NB4 (cell line): ENCODE measurements at regions not wholly inside any gene's neighbourhood (a gene's known extent, or its start where the extent isn't known, plus 50 kb on each side); places are given as distances from the start of the nearest gene placed in this dataset.
"Not testable (repeated sequence)": the region's sequence is repeated elsewhere in the genome, so short reads cannot be mapped to it uniquely, and the experiment has no call there.

Experiments
- CTCF ChIP-seq: IDR thresholded peaks from one replicate; pipeline ENCODE4 v1.5.1; 2012; ENCODE audit warnings: low read depth, low read length
- MAX ChIP-seq: IDR thresholded peaks from 2 replicates; pipeline ENCODE4 v1.6.1; 2011; ENCODE audit warnings: low read depth, low read length
- MYC ChIP-seq: IDR thresholded peaks from 2 replicates; pipeline ENCODE4 v1.6.1; 2011; ENCODE audit warnings: low read depth, low read length
- POLR2A ChIP-seq: IDR thresholded peaks from 2 replicates; pipeline ENCODE4 v1.6.1; 2011; ENCODE audit warnings: mild to moderate bottlenecking; ENCODE audit not compliant: insufficient read length; ENCODE audit errors: extremely low read depth

- TF ChIP-seq CTCF, POLR2A, MAX, MYC: not testable (repeated sequence)
Measured at GRCh38 chr1:100600377-100600776, 62.4 kb downstream of the GPR88 start.
